Glutamatergic neuron (in vitro differentiated cells): ENCODE measurements at regions not wholly inside any gene's neighbourhood (a gene's known extent, or its start where the extent isn't known, plus 50 kb on each side); places are given as distances from the start of the nearest gene placed in this dataset.

Experiments
- DNase-seq: peaks from one replicate; pipeline ENCODE4 v3.0.0; 2022
- H3K27ac Mint-ChIP-seq: one replicate; pipeline ENCODE4 v1.8.0; 2020; ENCODE audit warnings: mild to moderate bottlenecking, mixed read lengths, inconsistent platforms; ENCODE audit not compliant: unreplicated experiment
- H3K27me3 Mint-ChIP-seq: one replicate; pipeline ENCODE4 v1.8.0; 2020; ENCODE audit warnings: mild to moderate bottlenecking, moderate library complexity, mixed read lengths, inconsistent platforms; ENCODE audit not compliant: unreplicated experiment
- H3K36me3 Mint-ChIP-seq: one replicate; pipeline ENCODE4 v1.8.0; 2020; ENCODE audit warnings: mild to moderate bottlenecking, mixed read lengths, inconsistent platforms; ENCODE audit not compliant: unreplicated experiment
- H3K4me1 Mint-ChIP-seq: one replicate; pipeline ENCODE4 v1.8.0; 2020; ENCODE audit warnings: mild to moderate bottlenecking, low read depth, mixed read lengths, inconsistent platforms; ENCODE audit not compliant: unreplicated experiment
- H3K4me3 Mint-ChIP-seq: one replicate; pipeline ENCODE4 v1.8.0; 2020; ENCODE audit warnings: mild to moderate bottlenecking, mixed read lengths, inconsistent platforms; ENCODE audit not compliant: unreplicated experiment
- H3K9me3 Mint-ChIP-seq: one replicate; pipeline ENCODE4 v1.8.0; 2020; ENCODE audit warnings: mild to moderate bottlenecking, moderate library complexity, mixed read lengths, inconsistent platforms; ENCODE audit not compliant: unreplicated experiment
- TF ChIP-seq, protein P1 (sequence below): fragments of 200-600 bp; sonication (generic); IDR thresholded peaks from one replicate; pipeline ENCODE4 v1.5.0; 2021; ENCODE audit not compliant: partially characterized antibody, unreplicated experiment

DNA sequence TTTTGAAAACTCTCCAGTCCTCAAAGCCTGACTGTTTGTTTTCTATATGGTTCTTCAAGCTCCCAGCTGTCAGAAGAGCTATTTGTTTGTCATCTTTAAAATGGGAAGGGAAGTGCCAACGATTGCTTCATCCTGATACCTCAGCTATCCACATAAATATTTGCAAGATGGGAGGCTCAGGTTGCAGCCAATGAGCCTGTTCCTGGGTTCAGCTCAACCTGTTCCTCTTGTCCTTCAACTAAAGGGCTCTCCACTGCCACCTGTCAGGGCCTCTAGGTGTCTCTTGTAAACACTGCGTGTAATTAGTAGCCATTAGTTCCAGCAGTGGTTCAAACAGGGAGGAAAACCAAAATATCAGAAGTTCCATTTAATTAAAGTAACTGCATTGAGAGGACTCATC, 445.1 kb downstream of the AJAP1 start:
- H3K27ac Mint-ChIP-seq = no peak overlapping the region
- peaks cover 4% of the 10 kb centered on the region for H3K36me3 Mint-ChIP-seq
- peaks cover 4% of the 10 kb centered on the region for H3K9me3 Mint-ChIP-seq
- peaks cover 2% of the 10 kb centered on the region for H3K4me1 Mint-ChIP-seq
- TF ChIP-seq, protein P1, sequence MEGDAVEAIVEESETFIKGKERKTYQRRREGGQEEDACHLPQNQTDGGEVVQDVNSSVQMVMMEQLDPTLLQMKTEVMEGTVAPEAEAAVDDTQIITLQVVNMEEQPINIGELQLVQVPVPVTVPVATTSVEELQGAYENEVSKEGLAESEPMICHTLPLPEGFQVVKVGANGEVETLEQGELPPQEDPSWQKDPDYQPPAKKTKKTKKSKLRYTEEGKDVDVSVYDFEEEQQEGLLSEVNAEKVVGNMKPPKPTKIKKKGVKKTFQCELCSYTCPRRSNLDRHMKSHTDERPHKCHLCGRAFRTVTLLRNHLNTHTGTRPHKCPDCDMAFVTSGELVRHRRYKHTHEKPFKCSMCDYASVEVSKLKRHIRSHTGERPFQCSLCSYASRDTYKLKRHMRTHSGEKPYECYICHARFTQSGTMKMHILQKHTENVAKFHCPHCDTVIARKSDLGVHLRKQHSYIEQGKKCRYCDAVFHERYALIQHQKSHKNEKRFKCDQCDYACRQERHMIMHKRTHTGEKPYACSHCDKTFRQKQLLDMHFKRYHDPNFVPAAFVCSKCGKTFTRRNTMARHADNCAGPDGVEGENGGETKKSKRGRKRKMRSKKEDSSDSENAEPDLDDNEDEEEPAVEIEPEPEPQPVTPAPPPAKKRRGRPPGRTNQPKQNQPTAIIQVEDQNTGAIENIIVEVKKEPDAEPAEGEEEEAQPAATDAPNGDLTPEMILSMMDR = no peak
- no peak for DNase-seq
- no peaks in the 10 kb centered on the region for H3K27me3 Mint-ChIP-seq
- no peak overlapping the region for H3K4me3 Mint-ChIP-seq

DNA sequence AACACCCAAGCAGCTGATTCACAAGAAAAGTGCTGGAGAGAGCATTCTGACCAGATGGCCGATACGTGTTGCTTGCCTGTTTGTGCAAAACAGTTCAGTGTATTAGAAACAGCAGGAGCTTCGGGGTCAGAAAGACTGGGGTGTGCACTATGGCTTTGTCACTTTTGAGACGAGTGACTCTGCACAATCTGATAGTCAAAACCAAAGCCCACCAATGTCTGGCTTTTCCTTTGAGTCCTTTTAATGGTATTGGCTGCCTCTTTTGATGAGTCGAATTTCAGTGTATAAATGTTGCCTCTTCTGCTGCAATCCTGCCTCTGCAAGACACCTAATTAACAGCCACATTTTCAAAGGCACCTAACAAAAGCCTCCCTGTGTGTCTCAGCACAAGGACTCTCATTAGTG, 444.6 kb downstream of the AJAP1 start:
- H3K4me1 Mint-ChIP-seq = peaks cover 2% of the 10 kb centered on the region
- no peaks in the 10 kb centered on the region for H3K27me3 Mint-ChIP-seq
- TF ChIP-seq, protein P1 = no peak
- H3K9me3 Mint-ChIP-seq = peaks cover 4% of the 10 kb centered on the region
- peaks cover 4% of the 10 kb centered on the region for H3K36me3 Mint-ChIP-seq
- peak overlapping the region; percentile 48 for H3K27ac Mint-ChIP-seq
- DNase-seq = no peak
- H3K4me3 Mint-ChIP-seq = no peak overlapping the region

- no peak overlapping the region for H3K27ac Mint-ChIP-seq
Measured at GRCh38 chr1:5093042-5093441, 438.6 kb downstream of the AJAP1 start.

DNA sequence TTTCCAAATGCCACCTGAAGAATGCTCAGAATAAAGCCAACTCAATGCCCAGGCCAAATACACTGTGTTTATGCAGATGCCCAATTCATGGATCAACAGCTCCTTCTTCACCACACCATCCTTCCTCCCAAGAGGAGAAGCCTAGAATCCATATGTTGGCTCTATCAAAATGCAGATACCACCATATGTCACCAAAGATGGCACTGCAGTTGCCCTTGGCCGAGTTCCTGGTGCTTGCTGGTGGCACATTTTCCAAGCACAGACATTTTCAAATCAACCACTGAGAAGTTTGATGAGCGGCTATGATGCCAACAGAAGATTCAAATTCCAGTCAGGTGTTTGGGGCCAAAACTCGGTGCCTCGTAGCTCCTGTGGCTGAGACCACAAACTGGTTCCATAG, 430.3 kb downstream of the AJAP1 start:
- Mint-ChIP-seq H3K4me1 (no peaks in the 10 kb centered on the region), H3K27me3 (no peaks in the 10 kb centered on the region), H3K36me3 (peaks cover 3% of the 10 kb centered on the region), H3K9me3 (peaks cover 2% of the 10 kb centered on the region), H3K4me3 (no peak overlapping the region), H3K27ac (no peak overlapping the region)
- TF ChIP-seq, protein P1 = no peak
- no peak for DNase-seq

More at GRCh38 chr1:5093042-5093441, 438.6 kb downstream of the AJAP1 start:
- Mint-ChIP-seq H3K9me3 (peaks cover 2% of the 10 kb centered on the region), H3K4me1 (no peaks in the 10 kb centered on the region), H3K27me3 (no peaks in the 10 kb centered on the region), H3K4me3 (no peak overlapping the region), H3K36me3 (peaks cover 4% of the 10 kb centered on the region)
- TF ChIP-seq, protein P1 = no peak
- DNase-seq = no peak

- Mint-ChIP-seq H3K4me3 (no peak overlapping the region), H3K4me1 (no peaks in the 10 kb centered on the region), H3K9me3 (peaks cover 2% of the 10 kb centered on the region), H3K36me3 (no peaks in the 10 kb centered on the region), H3K27me3 (no peaks in the 10 kb centered on the region), H3K27ac (no peak overlapping the region)
- TF ChIP-seq, protein P1 = no peak
- DNase-seq = no peak
Measured at GRCh38 chr1:5067246-5067645, 412.8 kb downstream of the AJAP1 start.
